DOHH2 (cell line): ENCODE measurements at regions not wholly inside any gene's neighbourhood (a gene's known extent, or its start where the extent isn't known, plus 50 kb on each side); places are given as distances from the start of the nearest gene placed in this dataset.

Experiments used
- CTCF ChIP-seq: fragments of 200-600 bp; sonication (generic); IDR thresholded peaks from one replicate; pipeline ENCODE4 v1.5.1; 2014; ENCODE audit warnings: antibody characterized with exemption, mild to moderate bottlenecking, low read depth, low read length; ENCODE audit not compliant: poor library complexity, severe bottlenecking
- EZH2phosphoT487 ChIP-seq: fragments of 200-600 bp; sonication (generic); IDR thresholded peaks from 2 replicates; pipeline ENCODE4 v1.6.1; 2017; ENCODE audit warnings: borderline replicate concordance, mild to moderate bottlenecking, antibody characterized with exemption, low read length, moderate library complexity, mixed read lengths

GRCh38 chr20:57793421-57793820 is 83.6 kb upstream of the PMEPA1 start:
- TF ChIP-seq CTCF (no peak), EZH2phosphoT487 (no peak)
